CD14-positive monocyte (primary cell): ENCODE measurements at regions not wholly inside any gene's neighbourhood (a gene's known extent, or its start where the extent isn't known, plus 50 kb on each side); places are given as distances from the start of the nearest gene placed in this dataset.

Source experiments
- DNase-seq, 3 donors: peaks; one replicate each; pipeline ENCODE4 v3.0.0-alpha.2; 2011 to 2022
- H2AFZ ChIP-seq: 2 replicates; pipeline ENCODE4 v1.6.0; 2012; ENCODE audit warnings: mild to moderate bottlenecking, low read depth, low read length, inconsistent platforms; ENCODE audit not compliant: insufficient read depth, poor library complexity, severe bottlenecking
- H3K27ac ChIP-seq, 2 donors: 1 replicate in 1 of 2; 2 replicates in 1 of 2; pipeline ENCODE4 v1.5.1; 2012 to 2013; ENCODE audit warnings: low read length in 2 of 2, control low read depth in 1 of 2, inconsistent platforms in 1 of 2, low read depth in 1 of 2, mild to moderate bottlenecking in 1 of 2
- H3K27me3 ChIP-seq, 2 donors: one replicate each; pipeline versions ENCODE4 v1.6.0 to v1.6.1; 2011 to 2013; ENCODE audit warnings: low read length in 2 of 2; ENCODE audit not compliant: control insufficient read depth in 2 of 2, insufficient read depth in 2 of 2
- H3K36me3 ChIP-seq, 2 donors: replicated peaks in 1 of 2; 1 replicate in 1 of 2; 2 replicates in 1 of 2; pipeline versions ENCODE4 v1.5.1 to v1.6.1; 2012 to 2013; ENCODE audit warnings: low read length in 2 of 2, control low read depth in 1 of 2, inconsistent platforms in 1 of 2, mild to moderate bottlenecking in 1 of 2; ENCODE audit not compliant: insufficient read depth in 2 of 2, control insufficient read depth in 1 of 2
- H3K4me1 ChIP-seq, 2 donors: 1 replicate in 1 of 2; 2 replicates in 1 of 2; pipeline versions ENCODE4 v1.5.1 to v1.6.1; 2012 to 2013; ENCODE audit warnings: low read length in 2 of 2, control low read depth in 1 of 2, inconsistent platforms in 1 of 2, mild to moderate bottlenecking in 1 of 2, moderate library complexity in 1 of 2; ENCODE audit not compliant: insufficient read depth in 2 of 2, control insufficient read depth in 1 of 2
- H3K4me2 ChIP-seq: replicated peaks from 2 replicates; pipeline ENCODE3; 2012; ENCODE audit warnings: low read length, moderate library complexity, mild to moderate bottlenecking; ENCODE audit not compliant: poor library complexity, severe bottlenecking; ENCODE audit errors: extremely low read depth
- H3K4me3 ChIP-seq, 3 experiments: fragments of 200-600 bp in 1 of 3; sonication (generic) in 1 of 3; replicated peaks in 1 of 3; 1 replicate in 2 of 3; 2 replicates in 1 of 3; pipeline ENCODE4 v1.5.1; 2011 to 2013; ENCODE audit warnings: low read length in 3 of 3, mild to moderate bottlenecking in 3 of 3, control low read depth in 2 of 3, low read depth in 2 of 3, inconsistent platforms in 1 of 3, moderate library complexity in 1 of 3
- H3K79me2 ChIP-seq: 2 replicates; pipeline ENCODE4 v1.6.0; 2012; ENCODE audit warnings: mild to moderate bottlenecking, control low read depth, inconsistent platforms, low read length, moderate library complexity; ENCODE audit not compliant: insufficient read depth
- H3K9ac ChIP-seq: 2 replicates; pipeline ENCODE4 v1.6.0; 2017; ENCODE audit warnings: low read length, mild to moderate bottlenecking; ENCODE audit not compliant: insufficient read depth, poor library complexity, severe bottlenecking
- H3K9me3 ChIP-seq, 2 donors: replicated peaks in 1 of 2; 1 replicate in 1 of 2; 2 replicates in 1 of 2; pipeline versions ENCODE4 v1.5.1 to v1.6.1; 2012 to 2013; ENCODE audit warnings: low read length in 2 of 2, control low read depth in 1 of 2; ENCODE audit not compliant: control insufficient read depth in 1 of 2, insufficient read depth in 1 of 2
- H4K20me1 ChIP-seq: 2 replicates; pipeline ENCODE4 v1.6.0; 2012; ENCODE audit warnings: mild to moderate bottlenecking, low read length, control low read depth, moderate library complexity; ENCODE audit not compliant: insufficient read depth
- H3K27ac Mint-ChIP-seq, 7 donors: one replicate each; pipeline ENCODE4 v1.8.0; 2020; ENCODE audit warnings: mild to moderate bottlenecking in 7 of 7, mixed read lengths in 7 of 7, moderate library complexity in 6 of 7, inconsistent platforms in 2 of 7
- H3K27me3 Mint-ChIP-seq, 3 donors: one replicate each; pipeline ENCODE4 v1.8.0; 2021 to 2022; ENCODE audit warnings: low read depth in 3 of 3, mild to moderate bottlenecking in 3 of 3, mixed read lengths in 3 of 3, moderate library complexity in 3 of 3, inconsistent platforms in 1 of 3
- H3K36me3 Mint-ChIP-seq, 2 donors: one replicate each; pipeline ENCODE4 v1.8.0; 2020; ENCODE audit warnings: mixed read lengths in 2 of 2, inconsistent platforms in 1 of 2, mild to moderate bottlenecking in 1 of 2
- H3K4me1 Mint-ChIP-seq: one replicate; pipeline ENCODE4 v1.8.0; 2020; ENCODE audit warnings: mild to moderate bottlenecking, mixed read lengths
- H3K4me3 Mint-ChIP-seq, 2 donors: one replicate each; pipeline ENCODE4 v1.8.0; 2020; ENCODE audit warnings: mild to moderate bottlenecking in 2 of 2, mixed read lengths in 2 of 2, moderate library complexity in 1 of 2
- H3K9me3 Mint-ChIP-seq, 7 donors: one replicate each; pipeline ENCODE4 v1.8.0; 2020 to 2022; ENCODE audit warnings: mixed read lengths in 7 of 7, mild to moderate bottlenecking in 6 of 7, moderate library complexity in 6 of 7, inconsistent platforms in 2 of 7
- WGBS: methylation state at CpG from one replicate; pipeline ENCODE4 v1.1.5; 2013; ENCODE audit warnings: missing lambda C conversion rate; ENCODE audit not compliant: insufficient coverage; 5-methylcytosine and 5-hydroxymethylcytosine counted together
- intact Hi-C, 2 donors: fragments of 100-400 bp; cut with micrococcal nuclease; formaldehyde crosslinking; loops; one replicate each; pipeline versions ENCODE4 v1.15.0 to v1.15.1; 2023
- TF ChIP-seq, protein P1 (sequence below): fragments of 200-600 bp; IDR thresholded peaks from one replicate; pipeline ENCODE4 v1.8.0; 2022; ENCODE audit warnings: antibody characterized with exemption, mild to moderate bottlenecking

DNA sequence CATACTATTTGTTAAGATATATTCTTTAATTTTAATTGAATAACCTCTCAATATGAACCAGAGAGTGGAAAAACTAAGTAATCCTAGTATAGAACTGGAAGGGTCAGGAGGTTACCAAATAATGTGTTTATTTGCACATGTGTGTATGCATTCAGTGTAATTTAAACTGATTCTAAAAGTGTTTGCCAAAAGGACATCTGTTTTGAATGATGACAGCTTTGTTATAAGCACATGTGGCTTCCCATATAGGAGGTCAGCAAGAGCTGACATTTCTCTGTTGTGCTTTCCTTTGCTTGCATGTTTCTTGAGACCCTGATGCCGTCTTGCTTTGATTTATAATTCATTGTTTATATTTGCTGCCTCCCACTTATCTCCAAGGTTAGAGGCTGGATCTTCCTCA lies 383.4 kb downstream of the BRINP1 start:
- Histone ChIP-seq H2AFZ (no peak overlapping the region), H3K27ac (no peak overlapping the region), H3K4me3 (no peak overlapping the region), H3K36me3 (no peaks in the 10 kb centered on the region), H3K4me1 (no peaks in the 10 kb centered on the region), H3K79me2 (no peaks in the 10 kb centered on the region), H3K27me3 (no peaks in the 10 kb centered on the region), H4K20me1 (no peaks in the 10 kb centered on the region), H3K4me2 (no peak overlapping the region), H3K9me3 (no peaks in the 10 kb centered on the region), H3K9ac (no peak overlapping the region)
- WGBS = 100% methylated on average over 1 of the region's 1 CpG
- DNase-seq = no peak
- TF ChIP-seq, protein P1, sequence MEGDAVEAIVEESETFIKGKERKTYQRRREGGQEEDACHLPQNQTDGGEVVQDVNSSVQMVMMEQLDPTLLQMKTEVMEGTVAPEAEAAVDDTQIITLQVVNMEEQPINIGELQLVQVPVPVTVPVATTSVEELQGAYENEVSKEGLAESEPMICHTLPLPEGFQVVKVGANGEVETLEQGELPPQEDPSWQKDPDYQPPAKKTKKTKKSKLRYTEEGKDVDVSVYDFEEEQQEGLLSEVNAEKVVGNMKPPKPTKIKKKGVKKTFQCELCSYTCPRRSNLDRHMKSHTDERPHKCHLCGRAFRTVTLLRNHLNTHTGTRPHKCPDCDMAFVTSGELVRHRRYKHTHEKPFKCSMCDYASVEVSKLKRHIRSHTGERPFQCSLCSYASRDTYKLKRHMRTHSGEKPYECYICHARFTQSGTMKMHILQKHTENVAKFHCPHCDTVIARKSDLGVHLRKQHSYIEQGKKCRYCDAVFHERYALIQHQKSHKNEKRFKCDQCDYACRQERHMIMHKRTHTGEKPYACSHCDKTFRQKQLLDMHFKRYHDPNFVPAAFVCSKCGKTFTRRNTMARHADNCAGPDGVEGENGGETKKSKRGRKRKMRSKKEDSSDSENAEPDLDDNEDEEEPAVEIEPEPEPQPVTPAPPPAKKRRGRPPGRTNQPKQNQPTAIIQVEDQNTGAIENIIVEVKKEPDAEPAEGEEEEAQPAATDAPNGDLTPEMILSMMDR = no peak
- no peaks in the 10 kb centered on the region for H3K36me3 Mint-ChIP-seq
- H3K4me3 Mint-ChIP-seq = no peak overlapping the region
- H3K9me3 Mint-ChIP-seq = no peaks in the 10 kb centered on the region
- intact Hi-C loops = no loop called here
- H3K27ac Mint-ChIP-seq = no peak overlapping the region
- H3K4me1 Mint-ChIP-seq = no peaks in the 10 kb centered on the region
- peaks cover 0 to 2% (median 2%) of the 10 kb centered on the region in 3 donors for H3K27me3 Mint-ChIP-seq

DNA sequence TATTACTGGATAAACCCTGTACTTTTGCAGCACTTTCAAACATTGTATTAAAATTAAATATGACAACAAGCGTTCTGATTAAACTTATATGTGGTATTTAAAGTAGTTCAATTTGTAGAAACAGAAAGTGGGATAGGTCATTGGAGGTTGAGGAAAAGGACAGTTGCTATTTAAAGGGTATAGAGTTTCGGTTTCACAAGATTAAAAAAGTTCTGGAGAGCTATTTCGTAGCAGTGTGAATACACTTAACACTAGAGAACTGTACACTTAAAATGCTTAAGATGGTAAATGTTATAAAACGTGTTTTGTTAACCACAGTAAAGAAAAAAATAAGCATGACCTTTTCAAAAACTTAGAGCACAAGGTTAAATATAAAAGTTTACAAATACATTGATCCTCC lies 382.1 kb downstream of the BRINP1 start:
- no peak overlapping the region for H2AFZ ChIP-seq
- H3K27me3 ChIP-seq = no peaks in the 10 kb centered on the region
- H3K4me3 ChIP-seq = no peak overlapping the region
- H3K27ac Mint-ChIP-seq = no peak overlapping the region
- no peaks in the 10 kb centered on the region for H3K4me1 ChIP-seq
- H3K9me3 Mint-ChIP-seq = no peaks in the 10 kb centered on the region
- H3K36me3 ChIP-seq = no peaks in the 10 kb centered on the region
- H3K36me3 Mint-ChIP-seq = no peaks in the 10 kb centered on the region
- H3K9ac ChIP-seq = no peak overlapping the region
- H3K4me2 ChIP-seq = no peak overlapping the region
- H3K27me3 Mint-ChIP-seq = peaks cover 0 to 2% (median 2%) of the 10 kb centered on the region in 3 donors
- H4K20me1 ChIP-seq = no peaks in the 10 kb centered on the region
- no peaks in the 10 kb centered on the region for H3K9me3 ChIP-seq
- no peaks in the 10 kb centered on the region for H3K4me1 Mint-ChIP-seq
- whole genome bisulfite sequencing = no CpG with 5 or more reads among the region's 4 CpGs
- no peak for DNase-seq
- TF ChIP-seq, protein P1 = no peak
- no peak overlapping the region for H3K27ac ChIP-seq
- H3K4me3 Mint-ChIP-seq = no peak overlapping the region
- intact Hi-C loops = no loop called here
- H3K79me2 ChIP-seq = no peaks in the 10 kb centered on the region
